H1 (cell line): ENCODE measurements at regions not wholly inside any gene's neighbourhood (a gene's known extent, or its start where the extent isn't known, plus 50 kb on each side); places are given as distances from the start of the nearest gene placed in this dataset.

Experiments
- CTCF ChIA-PET: fragments of 300-600 bp; sonication (Branson Sonifier 250); formaldehyde crosslinking; loops from one replicate; lab custom pipeline; 2021; ENCODE audit not compliant: partially characterized antibody; lab: Charles Lee
- POLR2A ChIA-PET: fragments of 300-600 bp; sonication (Branson Sonifier 250); formaldehyde crosslinking; loops from one replicate; lab custom pipeline; 2021; ENCODE audit warnings: inconsistent platforms; ENCODE audit not compliant: partially characterized antibody; lab: Charles Lee
- DNase-seq, 2 experiments: peaks; one replicate each; pipeline versions ENCODE4 v3.0.0 to v3.0.0-alpha.2; 2010 to 2022; ENCODE audit warnings: low spot score in 2 of 2, low read depth in 1 of 2, mixed read lengths in 1 of 2
- FAIRE-seq: peaks from 2 replicates; lab custom pipeline; 2011; peaks lifted over from hg19 to GRCh38; lab: Jason Lieb, UNC
- H2AFZ ChIP-seq: 2 replicates; pipeline ENCODE4 v1.8.1; 2012; ENCODE audit warnings: low read length, inconsistent platforms
- H2AK5ac ChIP-seq: 2 replicates; pipeline ENCODE4 v1.6.1; 2013; ENCODE audit warnings: low read depth, low read length
- H2BK120ac ChIP-seq: replicated peaks from 2 replicates; pipeline ENCODE3; 2013; ENCODE audit warnings: low read depth, low read length, inconsistent platforms
- H2BK12ac ChIP-seq: 2 replicates; pipeline ENCODE4 v1.6.1; 2013; ENCODE audit warnings: low read depth, low read length
- H2BK15ac ChIP-seq: 2 replicates; pipeline ENCODE4 v1.6.1; 2013; ENCODE audit warnings: low read length
- H2BK20ac ChIP-seq: 2 replicates; pipeline ENCODE4 v1.6.1; 2013; ENCODE audit warnings: low read length
- H2BK5ac ChIP-seq: 2 replicates; pipeline ENCODE4 v1.6.1; 2013; ENCODE audit warnings: low read depth, low read length
- H3K14ac ChIP-seq: 2 replicates; pipeline ENCODE4 v1.6.1; 2013; ENCODE audit warnings: inconsistent platforms; ENCODE audit not compliant: insufficient read length
- H3K18ac ChIP-seq: 2 replicates; pipeline ENCODE4 v1.6.1; 2013; ENCODE audit warnings: low read length; ENCODE audit errors: extremely low read depth
- H3K23ac ChIP-seq: 2 replicates; pipeline ENCODE4 v1.6.1; 2013; ENCODE audit warnings: inconsistent platforms; ENCODE audit not compliant: insufficient read length
- H3K23me2 ChIP-seq: 2 replicates; pipeline ENCODE4 v1.6.1; 2013; ENCODE audit warnings: low read depth, low read length
- H3K27ac ChIP-seq: 2 replicates; pipeline ENCODE4 v1.6.1; 2011; ENCODE audit warnings: low read depth, low read length, inconsistent platforms
- H3K27me3 ChIP-seq, 4 experiments: replicated peaks in 1 of 4; 1 replicate in 1 of 4; 2 replicates in 3 of 4; pipeline versions ENCODE4 v1.6.1 to v1.8.1; 2011 to 2013; ENCODE audit warnings: low read length in 3 of 4, mild to moderate bottlenecking in 3 of 4, inconsistent platforms in 2 of 4, mixed read lengths in 2 of 4, moderate library complexity in 1 of 4; ENCODE audit not compliant: control insufficient read depth in 3 of 4, insufficient read depth in 3 of 4; ENCODE audit errors: extremely low read depth in 1 of 4
- H3K36me3 ChIP-seq, 4 experiments: 2 replicates each; pipeline versions ENCODE4 v1.6.1 to v1.8.1; 2011 to 2013; ENCODE audit warnings: mild to moderate bottlenecking in 4 of 4, low read length in 3 of 4, moderate library complexity in 2 of 4, control low read depth in 1 of 4, inconsistent platforms in 1 of 4; ENCODE audit not compliant: insufficient read depth in 4 of 4, control insufficient read depth in 2 of 4
- H3K4ac ChIP-seq: replicated peaks from 2 replicates; pipeline ENCODE3; 2013; ENCODE audit warnings: low read length, low read depth, mixed read lengths, inconsistent platforms; ENCODE audit not compliant: insufficient read length
- H3K4me1 ChIP-seq, 4 experiments: replicated peaks in 1 of 4; 1 replicate in 1 of 4; 2 replicates in 3 of 4; pipeline versions ENCODE4 v1.6.1 to v1.8.1; 2011 to 2013; ENCODE audit warnings: low read length in 3 of 4, inconsistent platforms in 2 of 4, mixed read lengths in 1 of 4; ENCODE audit not compliant: insufficient read depth in 4 of 4, control insufficient read depth in 3 of 4
- H3K4me2 ChIP-seq, 2 experiments: 2 replicates each; pipeline versions ENCODE4 v1.6.1 to v1.8.1; 2011 to 2013; ENCODE audit warnings: low read depth in 2 of 2, low read length in 2 of 2, control low read depth in 1 of 2, inconsistent platforms in 1 of 2, mild to moderate bottlenecking in 1 of 2; ENCODE audit not compliant: insufficient read depth in 1 of 2
- H3K4me3 ChIP-seq, 4 experiments: fragments of 200-600, 300-600 bp in 1 of 4; sonication (generic), shearing (Covaris generic), sonication (Bioruptor Twin) in 1 of 4; 2 replicates each; pipeline versions ENCODE4 v1.5.1 to v1.8.1; 2011 to 2016; ENCODE audit warnings: low read length in 4 of 4, low read depth in 3 of 4, control low read depth in 2 of 4, inconsistent platforms in 2 of 4, mild to moderate bottlenecking in 2 of 4, mixed read lengths in 1 of 4, moderate library complexity in 1 of 4; ENCODE audit not compliant: insufficient read depth in 2 of 4; ENCODE audit errors: extremely low read depth in 1 of 4
- H3K56ac ChIP-seq: replicated peaks from 2 replicates; pipeline ENCODE3; 2013; ENCODE audit warnings: low read depth, mild to moderate bottlenecking, mixed read lengths, low read length, inconsistent platforms; ENCODE audit not compliant: insufficient read length
- H3K79me1 ChIP-seq: 2 replicates; pipeline ENCODE4 v1.6.1; 2013; ENCODE audit warnings: low read depth, low read length, control low read depth
- H3K79me2 ChIP-seq, 2 experiments: 2 replicates each; pipeline versions ENCODE4 v1.6.1 to v1.8.1; 2012 to 2013; ENCODE audit warnings: low read length in 2 of 2, mild to moderate bottlenecking in 2 of 2, inconsistent platforms in 1 of 2; ENCODE audit not compliant: insufficient read depth in 2 of 2, control insufficient read depth in 1 of 2
- H3K9ac ChIP-seq, 4 experiments: replicated peaks in 1 of 4; 1 replicate in 1 of 4; 2 replicates in 3 of 4; pipeline versions ENCODE4 v1.6.1 to v1.8.1; 2011 to 2013; ENCODE audit warnings: low read depth in 3 of 4, low read length in 3 of 4, control low read depth in 2 of 4, mild to moderate bottlenecking in 2 of 4, moderate library complexity in 2 of 4, inconsistent platforms in 1 of 4; ENCODE audit errors: extremely low read depth in 1 of 4
- H3K9me3 ChIP-seq, 2 experiments: 2 replicates each; pipeline versions ENCODE4 v1.6.1 to v1.8.1; 2012 to 2013; ENCODE audit warnings: mild to moderate bottlenecking in 2 of 2, moderate library complexity in 2 of 2, control low read depth in 1 of 2, inconsistent platforms in 1 of 2, low read depth in 1 of 2, low read length in 1 of 2, mixed read lengths in 1 of 2; ENCODE audit not compliant: insufficient read depth in 2 of 2
- H4K20me1 ChIP-seq, 2 experiments: replicated peaks in 1 of 2; 2 replicates each; pipeline versions ENCODE3 to v1.8.1; 2011 to 2013; ENCODE audit warnings: inconsistent platforms in 2 of 2, low read length in 2 of 2, mild to moderate bottlenecking in 1 of 2; ENCODE audit not compliant: insufficient read depth in 2 of 2, control insufficient read depth in 1 of 2
- H4K5ac ChIP-seq: 2 replicates; pipeline ENCODE4 v1.6.1; 2013; ENCODE audit warnings: low read length, low read depth, mixed read lengths, inconsistent platforms; ENCODE audit not compliant: insufficient read length
- H4K8ac ChIP-seq: 2 replicates; pipeline ENCODE4 v1.8.0; 2013; ENCODE audit warnings: mild to moderate bottlenecking, moderate library complexity, low read length, inconsistent platforms; ENCODE audit not compliant: insufficient read depth; ENCODE audit errors: extremely low read depth
- H4K91ac ChIP-seq: replicated peaks from 2 replicates; pipeline ENCODE3; 2013; ENCODE audit warnings: low read length, mixed read lengths, inconsistent platforms; ENCODE audit not compliant: insufficient read length
- ASH2L ChIP-seq: fragments of 200-600, 300-600 bp; sonication (generic); IDR thresholded peaks from one replicate; pipeline ENCODE4 v1.7.1; 2017; ENCODE audit warnings: low read length
- GABPA ChIP-seq: IDR thresholded peaks from 2 replicates; pipeline ENCODE4 v1.6.1; 2011; ENCODE audit warnings: mild to moderate bottlenecking, low read length, moderate library complexity, borderline replicate concordance; ENCODE audit not compliant: insufficient read depth
- KDM4A ChIP-seq: IDR thresholded peaks from one replicate; pipeline ENCODE4 v1.7.1; 2012; ENCODE audit warnings: low read depth, mild to moderate bottlenecking, moderate library complexity, low read length, inconsistent platforms; ENCODE audit not compliant: severe bottlenecking
- RNF2 ChIP-seq: fragments of 200-900, 300-1000 bp; sonication (generic); IDR thresholded peaks from 2 replicates; pipeline ENCODE4 v1.7.1; 2016; ENCODE audit warnings: borderline replicate concordance, low read depth, mild to moderate bottlenecking, antibody characterized with exemption, low read length; ENCODE audit not compliant: poor library complexity, severe bottlenecking; ENCODE audit errors: missing control alignments
- SIRT6 ChIP-seq: IDR thresholded peaks from one replicate; pipeline ENCODE4 v1.7.1; 2012; ENCODE audit warnings: low read length, inconsistent platforms
- SIX5 ChIP-seq: IDR thresholded peaks from 2 replicates; pipeline ENCODE4 v1.6.1; 2011; ENCODE audit warnings: mild to moderate bottlenecking, low read depth, low read length
- ZNF274 ChIP-seq: IDR thresholded peaks from 2 replicates; pipeline ENCODE4 v1.7.0; 2012; ENCODE audit warnings: low read length, borderline replicate concordance; ENCODE audit errors: extremely low read depth
- WGBS, 2 experiments: shearing (Covaris generic) in 1 of 2; methylation state at CpG; one replicate each; pipeline versions ENCODE4 v1.1.6 to v1.1.7; 2013 to 2015; ENCODE audit warnings: low lambda C conversion rate in 2 of 2, mixed read lengths in 2 of 2, inconsistent platforms in 1 of 2, low coverage in 1 of 2, missing lambda C conversion rate in 1 of 2; ENCODE audit not compliant: insufficient replicate concordance in 2 of 2, insufficient coverage in 1 of 2, insufficient read length in 1 of 2; ENCODE audit errors: extremely low coverage in 1 of 2, missing lambda C conversion rate in 1 of 2; 5-methylcytosine and 5-hydroxymethylcytosine counted together

DNA sequence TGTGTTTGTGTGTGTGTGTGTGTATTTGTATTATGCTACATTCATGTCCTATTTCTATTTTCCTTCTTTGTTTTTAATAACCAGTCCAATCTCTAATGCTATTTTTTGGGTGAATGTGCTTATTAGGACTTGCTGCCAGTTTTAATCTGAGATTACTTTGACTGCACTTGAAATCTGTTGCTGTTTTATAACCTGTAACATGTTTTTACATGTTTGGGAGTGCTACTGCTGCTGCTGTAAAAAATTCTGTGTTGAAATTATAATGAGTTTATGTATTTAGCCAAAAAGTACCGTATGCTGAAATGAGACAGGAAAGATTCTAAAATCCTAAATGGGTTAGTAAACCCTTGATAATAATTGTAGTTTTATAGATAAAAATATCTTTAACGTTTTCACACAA, 104.7 kb upstream of the SSBP2 start:
- no peak overlapping the region for H2BK20ac ChIP-seq
- no peaks in the 10 kb centered on the region for H3K79me1 ChIP-seq
- FAIRE-seq (no peak), DNase-seq (no peak)
- no peaks in the 10 kb centered on the region for H3K79me2 ChIP-seq
- no peaks in the 10 kb centered on the region for H3K9me3 ChIP-seq
- no peak overlapping the region for H2AK5ac ChIP-seq
- H3K27me3 ChIP-seq: no peaks in the 10 kb centered on the region
- H4K8ac ChIP-seq: no peak overlapping the region
- H2AFZ ChIP-seq: no peak overlapping the region
- no peak overlapping the region for H3K4me3 ChIP-seq
- 78% methylated on average over 2 of the region's 2 CpGs; no CpG with 5 or more reads in 1 of the 2 experiments for WGBS, 2 experiments
- H2BK120ac ChIP-seq: no peak overlapping the region
- no peak overlapping the region for H4K91ac ChIP-seq
- peaks cover 11 to 26% (median 17%) of the 10 kb centered on the region in 4 experiments for H3K4me1 ChIP-seq
- no peak overlapping the region for H3K9ac ChIP-seq
- no peaks in the 10 kb centered on the region for H3K36me3 ChIP-seq
- no peak overlapping the region for H3K4me2 ChIP-seq
- no peak for TF ChIP-seq KDM4A
- no peak for TF ChIP-seq RNF2
- no peak for TF ChIP-seq ZNF274
- TF ChIP-seq SIX5: no peak
- TF ChIP-seq SIRT6: no peak
- TF ChIP-seq ASH2L: no peak
- no peak for TF ChIP-seq GABPA
- peaks cover 8% of the 10 kb centered on the region for H3K23me2 ChIP-seq
- POLR2A ChIA-PET: interaction anchor here (1.6 kb wide), 1 partner anchor 116 kb away, joined by 3 read pairs; the partner anchor contains the start of gene ATG10
- no peak overlapping the region for H3K14ac ChIP-seq
- no peak overlapping the region for H3K4ac ChIP-seq
- H3K18ac ChIP-seq: no peak overlapping the region
- no peak overlapping the region for H3K27ac ChIP-seq
- CTCF ChIA-PET: interaction anchor here (1.2 to 2.7 kb wide), 7 partner anchors 17 to 301 kb away, joined by 3 to 14 read pairs (median 4); partner anchors contain the start of gene SSBP2
- no peak overlapping the region for H3K23ac ChIP-seq
- no peak overlapping the region for H2BK5ac ChIP-seq
- no peak overlapping the region for H4K5ac ChIP-seq
- H2BK15ac ChIP-seq: no peak overlapping the region
- no peaks in the 10 kb centered on the region for H4K20me1 ChIP-seq
- no peak overlapping the region for H3K56ac ChIP-seq
- no peak overlapping the region for H2BK12ac ChIP-seq
